HG02642 (cell line): ENCODE measurements at regions not wholly inside any gene's neighbourhood (a gene's known extent, or its start where the extent isn't known, plus 50 kb on each side); places are given as distances from the start of the nearest gene placed in this dataset.
"Not testable (repeated sequence)": the region's sequence is repeated elsewhere in the genome, so short reads cannot be mapped to it uniquely, and the experiment has no call there.

Source experiments
- ATAC-seq: cut with Tn5 transposase; IDR thresholded peaks from one replicate; pipeline ENCODE4 v1.9.1; 2021; ENCODE audit warnings: mild to moderate bottlenecking; ENCODE audit not compliant: unreplicated experiment, poor library complexity

DNA sequence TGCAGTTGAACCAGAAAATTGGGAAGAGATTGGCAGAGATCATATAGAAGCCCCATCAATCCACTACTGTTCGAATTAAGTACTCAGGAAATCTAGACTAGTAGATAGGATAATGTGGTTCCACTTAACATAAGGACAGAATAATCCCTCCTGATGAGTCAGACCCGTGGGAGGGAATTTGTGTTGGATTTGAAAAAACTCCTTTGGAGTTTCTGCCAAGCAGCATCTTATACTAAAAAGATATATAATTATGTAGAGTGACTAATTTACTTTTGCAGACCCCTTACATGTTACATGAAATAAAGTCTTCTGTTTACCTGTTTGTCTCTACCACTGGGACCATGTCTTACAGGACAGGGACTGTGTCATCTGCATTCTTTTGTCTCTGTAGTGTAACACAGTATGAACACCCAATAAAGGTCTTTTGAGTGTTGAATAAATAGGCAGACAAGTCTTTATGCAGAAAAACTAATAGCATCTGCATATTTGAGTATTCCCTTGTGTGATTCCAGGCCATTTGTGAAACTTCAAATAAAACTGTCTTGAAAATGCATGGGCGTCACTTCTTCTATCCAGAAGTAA, 122.6 kb upstream of the DNAJC10 start:
- ATAC-seq, result no peak

DNA sequence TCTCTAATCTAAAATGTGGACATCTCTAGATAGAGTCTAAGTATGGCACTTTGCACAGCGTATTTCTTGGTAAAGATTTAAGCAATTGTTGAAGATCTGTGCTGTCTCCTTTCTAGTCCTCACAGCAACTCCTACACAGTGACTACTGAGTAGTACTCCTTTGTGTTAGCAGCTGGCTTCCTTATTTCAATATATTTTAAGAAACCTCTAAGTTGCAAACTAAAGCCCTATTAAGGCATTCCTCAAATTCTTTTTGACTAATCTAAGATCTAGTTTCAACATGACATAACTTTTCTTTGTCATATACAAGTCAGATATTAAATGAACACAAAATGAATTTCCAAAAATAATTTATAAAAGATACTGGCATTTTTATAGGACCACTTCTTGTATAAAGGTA, 121.8 kb upstream of the DNAJC10 start:
- ATAC-seq, result no peak

GRCh38 chr2:182595650-182596049, 120.4 kb upstream of the DNAJC10 start:
- no peak for ATAC-seq

GRCh38 chr2:182597570-182598295, 118.3 kb upstream of the DNAJC10 start:
- ATAC-seq, result no peak

- ATAC-seq, result no peak
These were observed 117.4 kb upstream of the DNAJC10 start for GRCh38 chr2:182598626-182599025.

DNA sequence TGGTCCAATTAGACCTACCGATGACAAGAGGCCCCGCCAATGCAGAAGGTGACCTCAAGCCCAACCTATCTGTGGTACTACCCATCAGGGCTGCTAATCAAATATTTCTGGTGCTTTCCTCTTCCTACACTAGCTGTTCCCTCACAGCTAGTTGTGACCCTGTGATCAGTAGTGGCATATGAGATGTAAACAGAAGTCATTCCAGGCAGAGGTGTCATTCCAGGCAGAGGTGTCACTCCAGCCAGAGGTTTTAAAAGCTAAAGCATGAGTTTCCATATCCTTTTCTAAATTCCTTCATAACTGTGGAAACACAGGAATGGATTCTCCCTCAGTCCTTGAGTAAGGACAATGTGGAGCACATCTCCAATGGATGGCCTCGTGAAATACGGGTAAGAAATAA, 110.9 kb upstream of the DNAJC10 start:
- ATAC-seq, result no peak

DNA sequence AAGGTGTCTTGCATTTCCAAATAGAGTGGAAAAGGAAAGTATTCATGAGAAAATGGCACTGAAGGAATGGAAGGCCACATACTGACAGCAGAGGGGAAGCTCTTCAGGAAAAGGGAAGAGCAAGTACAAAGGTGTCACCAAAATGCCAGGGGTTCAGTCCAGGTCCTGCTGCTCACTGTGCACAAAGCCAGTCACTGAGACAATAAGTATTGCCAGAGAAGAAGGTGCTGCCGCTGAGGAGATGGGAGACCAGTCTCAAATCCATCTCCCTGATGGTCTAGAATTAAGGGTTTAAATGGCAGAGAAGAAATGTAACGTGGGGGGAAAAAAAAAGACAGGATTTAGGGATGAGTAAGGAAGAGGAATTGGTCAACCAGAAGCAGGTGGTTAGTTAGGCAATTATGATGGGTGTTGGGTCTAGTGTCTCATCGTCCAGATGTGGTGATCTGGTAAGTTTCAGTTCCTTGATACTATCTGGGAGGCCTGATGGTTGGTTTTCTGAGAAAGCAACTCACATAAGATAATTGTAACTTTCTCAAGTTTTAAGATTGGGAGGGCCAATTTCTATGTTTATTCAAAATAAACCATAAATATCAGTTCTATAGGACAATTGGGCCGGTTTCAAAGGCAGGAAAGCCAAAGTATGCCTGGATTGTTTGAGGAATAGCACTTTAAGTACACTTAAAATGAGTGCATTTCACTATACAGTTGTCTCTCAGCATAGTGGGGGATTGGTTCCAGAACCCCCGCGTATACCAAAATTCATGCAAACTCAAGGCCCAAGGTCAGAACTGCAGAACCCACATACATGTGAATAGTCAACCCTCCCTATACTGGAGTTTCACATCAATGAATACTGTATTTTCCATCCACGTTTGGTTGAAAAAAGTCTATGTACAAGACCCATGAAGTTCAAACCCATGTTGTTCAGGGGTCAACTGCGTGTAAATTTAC, 109.1 kb upstream of the DNAJC10 start:
- ATAC-seq, result no peak

GRCh38 chr2:182608181-182608845, 107.7 kb upstream of the DNAJC10 start:
- ATAC-seq, result no peak

DNA sequence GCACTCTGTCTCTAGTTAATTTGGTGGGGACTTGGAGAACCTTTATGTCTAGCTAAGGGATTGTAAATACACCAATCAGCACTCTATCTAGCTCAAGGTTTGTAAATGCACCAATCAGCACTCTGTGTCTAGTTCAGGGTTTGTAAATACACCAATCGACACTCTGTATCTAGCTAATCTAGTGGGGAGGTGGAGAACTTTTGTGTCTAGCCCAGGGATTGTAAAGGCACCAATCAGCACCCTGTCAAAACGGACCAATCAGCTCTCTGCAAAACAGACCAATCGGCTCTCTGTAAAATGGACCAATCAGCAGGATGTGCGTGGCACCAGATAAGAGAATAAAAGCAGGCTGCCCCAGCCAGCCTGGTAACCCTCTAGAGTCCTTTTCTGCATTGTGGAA, 107.1 kb upstream of the DNAJC10 start:
- not testable (repeated sequence) for ATAC-seq

DNA sequence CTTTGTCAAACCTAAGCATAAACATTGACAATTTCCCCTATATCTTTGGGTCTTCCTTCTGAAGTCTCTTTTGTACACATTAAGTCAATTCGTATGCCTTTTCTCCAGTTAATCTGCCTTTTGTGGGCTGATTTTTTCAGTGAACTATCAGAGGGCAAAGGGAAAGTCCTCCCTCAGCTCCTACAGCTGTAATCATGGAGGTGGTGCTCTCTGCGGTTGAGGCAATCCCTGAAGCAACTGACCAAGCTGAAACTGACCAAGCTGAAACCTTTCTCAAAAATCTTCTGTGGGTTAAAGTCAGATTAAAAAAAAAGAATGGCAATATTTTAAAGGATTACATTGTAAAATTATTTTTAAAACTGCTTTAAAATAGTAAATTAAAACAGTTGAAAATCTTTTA, 105.8 kb upstream of the DNAJC10 start:
- no peak for ATAC-seq

GRCh38 chr2:182611009-182611408, 105.0 kb upstream of the DNAJC10 start:
- no peak for ATAC-seq

DNA sequence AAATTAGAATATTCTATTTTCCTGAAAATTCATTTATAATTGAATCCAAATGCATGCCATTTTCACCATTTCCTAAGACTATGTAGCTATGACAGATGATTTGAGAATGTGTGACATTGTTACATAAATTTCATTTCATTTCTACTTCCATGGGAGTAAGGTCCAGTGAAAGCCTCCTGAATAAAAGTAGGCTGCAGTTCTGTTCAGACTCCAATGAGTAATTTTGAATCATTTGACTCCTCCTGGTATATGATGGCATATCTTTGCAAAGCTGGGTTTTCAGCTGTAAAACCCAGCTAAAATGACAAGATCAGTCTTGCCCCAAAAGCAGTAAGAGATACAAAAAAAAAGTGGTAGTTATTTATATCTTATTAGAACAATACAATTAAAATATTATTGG, 101.0 kb upstream of the DNAJC10 start:
- no peak for ATAC-seq

DNA sequence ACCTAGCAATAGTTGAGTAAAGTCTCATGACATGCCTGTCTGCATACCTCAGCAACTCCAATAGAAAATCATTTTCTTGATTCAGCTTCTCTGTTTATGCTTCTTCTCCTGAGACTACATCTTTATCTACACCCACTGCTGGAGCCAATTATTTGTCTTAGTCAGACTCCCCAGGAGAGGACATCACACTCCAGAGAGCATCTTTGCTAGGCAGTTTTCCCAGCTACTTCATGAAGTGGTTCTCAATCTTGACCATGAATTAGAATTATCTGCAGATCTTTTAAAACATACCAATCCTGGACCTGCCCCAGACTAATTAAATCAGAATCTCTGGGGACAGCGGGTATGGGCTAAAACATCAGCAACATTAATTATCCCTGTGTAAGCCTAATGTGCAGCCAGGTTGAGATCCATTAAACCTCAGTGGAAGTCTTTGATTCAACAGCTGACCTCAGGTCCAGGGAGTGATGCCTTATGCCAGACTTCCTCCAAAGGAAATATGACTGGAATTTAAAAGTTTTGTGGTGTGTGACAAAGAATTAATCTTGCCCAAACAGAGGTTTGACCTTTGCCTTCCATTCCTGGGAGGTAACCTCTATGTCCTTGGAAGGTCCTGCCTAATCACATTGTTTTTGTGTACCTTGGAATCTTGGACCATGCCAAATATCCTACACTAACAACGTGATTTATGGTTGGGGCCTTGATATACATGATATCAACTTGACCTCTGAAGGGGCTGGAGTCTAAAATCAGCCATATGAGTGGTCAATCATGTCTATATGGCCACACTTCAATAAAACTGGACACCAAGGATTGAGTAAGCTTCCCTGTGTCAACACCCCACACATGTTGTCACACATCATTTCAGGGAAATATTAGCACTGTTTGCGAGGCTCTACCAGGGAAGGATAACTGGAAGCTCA, 99.3 kb upstream of the DNAJC10 start:
- no peak for ATAC-seq

DNA sequence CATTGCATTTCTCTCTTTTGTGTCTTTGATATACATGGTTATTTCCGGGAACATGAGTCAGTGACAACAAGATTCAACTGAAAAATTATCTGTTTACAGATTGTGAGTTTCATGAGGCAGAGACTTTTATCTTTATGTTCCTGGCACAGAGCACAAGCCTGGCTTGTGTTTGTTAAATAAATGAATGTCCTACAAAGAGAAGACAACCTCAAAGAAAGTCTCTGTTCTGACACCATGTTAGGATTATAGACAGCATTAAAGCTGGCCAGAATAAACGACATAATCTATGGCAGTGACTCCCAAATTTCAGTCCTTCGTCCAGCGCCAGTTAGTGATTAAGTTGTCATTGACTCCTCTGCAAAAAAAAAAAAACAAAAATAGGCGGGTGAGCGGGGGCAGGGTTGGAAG, 97.4 kb upstream of the DNAJC10 start:
- no peak for ATAC-seq

GRCh38 chr2:182619276-182619675, 96.8 kb upstream of the DNAJC10 start:
- no peak for ATAC-seq

DNA sequence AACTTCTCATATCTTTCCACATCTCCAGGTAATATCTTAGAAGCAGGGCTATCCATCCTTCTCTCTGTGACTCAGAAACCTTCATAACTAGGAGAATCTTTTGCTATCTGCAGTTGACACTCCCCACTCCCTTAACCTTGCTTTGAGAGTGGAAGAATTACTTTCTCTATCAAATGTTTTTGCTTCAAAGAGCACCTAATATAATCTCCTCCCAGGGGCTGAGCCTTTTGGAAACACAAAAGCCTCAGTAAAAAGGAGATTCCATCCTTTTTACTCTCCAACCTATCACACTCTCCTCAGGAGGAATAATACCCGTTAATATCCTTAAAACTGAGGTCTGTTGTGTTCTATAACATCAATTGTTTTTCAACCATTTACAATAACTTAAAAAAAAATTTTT, 94.9 kb upstream of the DNAJC10 start:
- no peak for ATAC-seq

GRCh38 chr2:182621810-182622209, 94.2 kb upstream of the DNAJC10 start:
- ATAC-seq, result no peak

GRCh38 chr2:182622231-182622630, 93.8 kb upstream of the DNAJC10 start:
- no peak for ATAC-seq

- ATAC-seq, result no peak
These were observed 90.2 kb upstream of the DNAJC10 start for GRCh38 chr2:182625814-182626213.

DNA sequence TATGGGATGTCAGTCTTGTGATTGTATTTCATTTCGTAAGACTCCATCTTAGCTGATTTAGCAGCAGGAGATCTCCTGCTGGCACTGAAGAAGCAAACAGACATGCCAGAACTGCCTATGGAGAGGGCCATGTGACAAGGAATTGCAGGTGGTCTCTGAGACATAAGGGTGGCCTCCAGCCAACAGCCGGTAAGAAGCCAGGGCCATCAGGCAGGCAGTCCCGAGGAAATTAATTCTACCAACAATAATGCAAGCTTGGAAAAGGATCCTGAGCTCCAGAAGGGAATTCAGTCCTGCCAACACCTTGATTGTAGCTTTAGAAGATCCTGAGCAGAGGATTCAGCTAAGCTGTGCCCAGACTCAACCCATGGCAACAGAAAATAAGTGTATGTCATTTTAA, 87.1 kb upstream of the DNAJC10 start:
- ATAC-seq, result no peak
